AG09309 (cell line): ENCODE measurements at regions not wholly inside any gene's neighbourhood (a gene's known extent, or its start where the extent isn't known, plus 50 kb on each side); places are given as distances from the start of the nearest gene placed in this dataset.

Source experiments
- DNase-seq: peaks from one replicate; pipeline ENCODE4 v3.0.0-alpha.2; 2010; ENCODE audit warnings: low read depth
- H3K4me3 ChIP-seq: 2 replicates; pipeline ENCODE4 v1.5.1; 2011; ENCODE audit warnings: mild to moderate bottlenecking, low read depth, low read length, moderate library complexity; ENCODE audit not compliant: control insufficient read depth
- TF ChIP-seq, protein P1 (sequence below): IDR thresholded peaks from 2 replicates; pipeline ENCODE4 v1.5.1; 2011; ENCODE audit warnings: mild to moderate bottlenecking, low read depth, low read length, inconsistent platforms; ENCODE audit not compliant: insufficient read depth, control insufficient read depth; ENCODE audit errors: missing control alignments

DNA sequence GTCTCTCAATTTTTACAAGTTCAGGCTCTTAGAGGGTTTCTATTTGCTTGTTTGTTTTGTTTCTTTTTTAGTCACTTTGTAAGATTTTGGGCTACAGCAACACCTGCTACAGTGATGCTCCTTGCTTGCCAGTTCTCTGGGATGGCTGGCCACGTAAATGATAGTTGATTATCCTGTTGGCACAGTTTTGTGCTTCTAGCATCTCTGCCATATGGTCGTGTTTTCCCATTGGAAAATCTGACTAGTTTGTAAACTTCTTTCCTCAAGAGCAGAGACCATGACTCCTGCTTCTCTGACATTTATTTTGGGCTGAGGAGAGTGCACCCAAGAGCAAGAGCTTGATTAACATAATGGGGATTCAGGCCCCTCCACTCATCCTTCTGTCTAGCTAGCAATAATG, 1621.6 kb upstream of the RAG2 start:
- no peak overlapping the region for H3K4me3 ChIP-seq
- DNase-seq: no peak

DNA sequence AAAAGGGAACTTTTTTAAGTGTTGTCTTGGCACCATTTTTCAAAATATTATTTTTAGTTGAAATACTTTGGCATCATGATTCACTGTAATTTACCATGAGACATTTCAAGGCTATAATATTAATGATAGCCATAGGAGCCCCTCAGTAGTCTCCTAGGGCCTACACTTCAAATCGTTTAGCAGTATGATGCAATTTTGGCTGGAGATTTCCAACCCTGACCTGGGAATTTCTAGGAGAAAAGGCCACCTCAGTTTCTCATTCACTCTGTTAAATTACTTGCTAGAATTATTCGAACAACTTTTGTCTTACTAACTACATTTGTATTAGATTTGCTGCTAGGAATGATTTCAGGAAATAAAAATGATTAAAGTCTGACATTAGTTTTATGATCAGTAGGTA, 1610.9 kb upstream of the RAG2 start:
- no peak overlapping the region for H3K4me3 ChIP-seq
- TF ChIP-seq, protein P1, sequence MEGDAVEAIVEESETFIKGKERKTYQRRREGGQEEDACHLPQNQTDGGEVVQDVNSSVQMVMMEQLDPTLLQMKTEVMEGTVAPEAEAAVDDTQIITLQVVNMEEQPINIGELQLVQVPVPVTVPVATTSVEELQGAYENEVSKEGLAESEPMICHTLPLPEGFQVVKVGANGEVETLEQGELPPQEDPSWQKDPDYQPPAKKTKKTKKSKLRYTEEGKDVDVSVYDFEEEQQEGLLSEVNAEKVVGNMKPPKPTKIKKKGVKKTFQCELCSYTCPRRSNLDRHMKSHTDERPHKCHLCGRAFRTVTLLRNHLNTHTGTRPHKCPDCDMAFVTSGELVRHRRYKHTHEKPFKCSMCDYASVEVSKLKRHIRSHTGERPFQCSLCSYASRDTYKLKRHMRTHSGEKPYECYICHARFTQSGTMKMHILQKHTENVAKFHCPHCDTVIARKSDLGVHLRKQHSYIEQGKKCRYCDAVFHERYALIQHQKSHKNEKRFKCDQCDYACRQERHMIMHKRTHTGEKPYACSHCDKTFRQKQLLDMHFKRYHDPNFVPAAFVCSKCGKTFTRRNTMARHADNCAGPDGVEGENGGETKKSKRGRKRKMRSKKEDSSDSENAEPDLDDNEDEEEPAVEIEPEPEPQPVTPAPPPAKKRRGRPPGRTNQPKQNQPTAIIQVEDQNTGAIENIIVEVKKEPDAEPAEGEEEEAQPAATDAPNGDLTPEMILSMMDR: no peak
- no peak for DNase-seq

More for the DNA sequence above, 1621.6 kb upstream of the RAG2 start:
- TF ChIP-seq, protein P1: no peak

DNA sequence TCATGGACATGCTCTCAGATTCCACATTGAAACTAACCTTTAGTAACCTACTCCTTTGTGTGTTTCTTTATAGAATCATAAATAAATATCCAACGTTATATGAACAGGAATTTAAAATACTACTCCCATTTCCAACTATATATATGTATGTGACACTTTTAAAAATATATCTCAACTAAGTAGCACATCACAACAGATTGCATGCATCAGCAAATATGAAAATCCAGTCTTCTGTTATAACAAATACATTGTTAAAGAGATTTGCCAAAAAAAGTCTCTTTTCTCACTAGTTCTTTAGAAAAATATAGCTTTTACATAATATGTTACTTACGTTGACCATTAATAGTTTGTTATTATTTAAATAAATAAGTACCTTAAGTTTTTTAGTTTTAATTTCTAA, 1608.6 kb upstream of the RAG2 start:
- no peak for DNase-seq
- TF ChIP-seq, protein P1: no peak
- no peak overlapping the region for H3K4me3 ChIP-seq

DNA sequence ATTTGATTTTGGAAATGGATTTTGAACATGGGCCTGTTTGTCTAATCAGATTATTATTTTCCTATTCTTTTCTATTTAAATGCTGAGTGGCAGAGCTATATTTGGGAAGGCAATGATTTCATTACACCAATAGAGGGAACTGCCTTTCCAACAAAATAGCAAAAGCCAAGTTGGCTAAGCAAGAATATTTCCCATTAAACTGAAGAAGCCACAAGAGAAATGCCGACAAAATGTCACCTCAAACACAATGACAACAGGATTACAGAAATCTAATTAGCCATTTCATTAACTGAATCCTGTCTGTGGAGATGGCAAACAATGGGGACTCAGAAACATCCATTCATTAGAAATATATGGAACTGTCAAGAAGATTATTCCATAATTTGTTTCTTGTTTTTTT, 1593.1 kb upstream of the RAG2 start:
- TF ChIP-seq, protein P1: no peak
- no peak overlapping the region for H3K4me3 ChIP-seq
- no peak for DNase-seq

DNA sequence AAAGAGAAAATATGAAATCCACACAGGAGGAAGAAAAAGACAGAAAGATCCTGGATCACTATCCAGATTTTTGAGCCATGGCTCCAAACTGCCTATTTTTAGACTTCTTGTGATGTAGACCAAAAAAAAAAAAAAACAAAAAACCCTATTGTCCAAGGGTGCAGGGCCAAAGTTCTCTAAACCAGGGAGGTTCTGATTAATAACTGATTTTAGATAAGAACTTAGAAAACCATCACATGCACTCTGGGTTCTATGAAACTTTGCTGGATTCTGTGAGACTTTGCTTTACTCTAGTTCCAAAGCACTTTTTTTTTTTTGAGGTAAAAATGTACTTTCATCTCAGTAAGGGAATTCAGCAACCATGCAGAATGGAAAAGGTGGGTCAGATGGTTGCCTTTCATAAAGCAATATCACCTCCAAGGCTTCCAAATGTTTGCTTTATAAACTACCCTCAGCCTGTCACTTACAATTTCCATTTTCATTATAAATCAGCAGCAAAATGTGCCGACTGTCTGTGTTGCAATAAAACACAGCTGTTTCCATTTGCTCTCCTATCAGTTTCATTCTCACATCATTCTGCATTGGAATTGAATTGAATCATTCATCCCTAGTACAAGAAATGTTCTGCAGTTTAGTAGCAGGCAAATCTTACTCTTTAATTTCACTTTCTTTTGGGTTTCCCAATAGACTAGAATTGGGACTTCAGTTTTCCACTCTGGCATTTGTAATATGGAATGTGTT, 1584.3 kb upstream of the RAG2 start:
- no peak overlapping the region for H3K4me3 ChIP-seq
- TF ChIP-seq, protein P1: no peak
- no peak for DNase-seq

DNA sequence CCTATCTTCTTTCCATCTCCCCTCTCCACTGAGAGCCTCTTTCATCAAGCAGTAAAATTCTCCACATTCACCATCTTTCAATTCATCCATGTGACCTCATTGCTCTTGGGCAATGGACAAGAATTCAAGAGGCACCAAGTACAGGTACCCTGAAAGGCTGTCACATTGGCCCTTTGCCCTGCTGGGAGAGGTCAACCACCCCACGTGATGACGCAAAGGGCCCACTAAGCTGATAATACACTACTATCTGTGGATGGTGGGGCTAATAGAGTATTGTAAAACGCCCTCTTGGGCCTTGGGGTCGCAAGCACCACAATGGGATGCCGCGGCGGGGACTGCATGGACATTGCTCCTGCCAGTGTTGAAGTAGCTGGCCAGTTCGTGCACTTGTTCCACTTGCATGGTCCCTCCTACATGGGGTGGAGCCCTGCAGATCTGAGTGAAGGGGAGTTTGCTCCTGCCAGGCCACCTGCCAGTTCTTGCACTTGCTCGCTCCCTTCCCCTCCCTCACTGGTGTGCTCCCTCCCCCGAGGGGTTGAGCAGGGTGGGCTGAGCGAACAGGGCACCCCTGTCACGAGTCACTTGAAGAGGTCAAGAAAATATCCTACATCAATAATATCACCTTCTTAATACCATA, 1578.8 kb upstream of the RAG2 start:
- no peak overlapping the region for H3K4me3 ChIP-seq
- DNase-seq: no peak
- TF ChIP-seq, protein P1: no peak
